Left ventricle myocardium inferior (tissue), 1 donor: ENCODE measurements at regions not wholly inside any gene's neighbourhood (a gene's known extent, or its start where the extent isn't known, plus 50 kb on each side); places are given as distances from the start of the nearest gene placed in this dataset.

Source experiments
- DNase-seq: peaks from one replicate; pipeline ENCODE4 v3.0.0-alpha.2; 2020
- H3K27ac ChIP-seq: fragments of 200-600 bp; replicated peaks from 2 replicates; pipeline ENCODE4 v1.8.0; 2021
- H3K27me3 ChIP-seq: fragments of 200-600 bp; 2 replicates; pipeline ENCODE4 v1.8.0; 2021; ENCODE audit warnings: low read depth
- H3K36me3 ChIP-seq: fragments of 200-600 bp; 2 replicates; pipeline ENCODE4 v1.8.0; 2021
- H3K4me1 ChIP-seq: fragments of 200-600 bp; 2 replicates; pipeline ENCODE4 v1.8.0; 2021
- H3K4me3 ChIP-seq: fragments of 200-600 bp; 2 replicates; pipeline ENCODE4 v1.8.0; 2021; ENCODE audit warnings: mild to moderate bottlenecking, moderate library complexity
- H3K9me3 ChIP-seq: fragments of 200-600 bp; replicated peaks from 2 replicates; pipeline ENCODE4 v1.8.0; 2021
- CTCF ChIP-seq: fragments of 200-600 bp; IDR thresholded peaks from 2 replicates; pipeline ENCODE4 v1.8.0; 2021; ENCODE audit warnings: antibody characterized with exemption, mild to moderate bottlenecking, borderline replicate concordance
- intact Hi-C: fragments of 100-400 bp; cut with micrococcal nuclease; formaldehyde crosslinking; loops from one replicate; pipeline ENCODE4 v1.11.0; 2022
- donor health status: DM: no; HTN: yes; CAD: no; lungs with severe emphysema.

DNA sequence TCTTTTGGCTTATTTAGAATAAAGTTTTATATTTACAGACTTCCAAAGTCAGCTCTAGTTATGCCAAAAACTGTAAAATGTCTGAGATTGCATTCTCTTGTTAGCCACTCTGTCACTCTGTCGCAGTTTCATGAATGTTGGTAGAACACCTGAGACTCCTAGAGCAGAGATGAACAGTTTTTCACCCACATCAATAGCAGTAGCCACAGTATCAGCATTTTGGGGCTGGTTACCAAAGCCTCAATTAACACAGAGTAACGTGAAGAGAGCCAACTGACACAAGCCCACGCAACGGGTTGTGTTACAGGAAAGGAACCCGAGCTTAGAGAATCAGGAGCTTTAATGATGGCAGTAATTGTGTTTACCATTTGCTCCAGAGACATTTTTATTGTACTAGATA is 443.0 kb upstream of the SLC39A10 start:
- intact Hi-C loops: no loop called here
- TF ChIP-seq CTCF: no peak
- H3K9me3 ChIP-seq: no peaks in the 10 kb centered on the region

GRCh38 chr2:195212586-195212985 is 444.4 kb upstream of the SLC39A10 start:
- H3K36me3 ChIP-seq: no peaks in the 10 kb centered on the region
- H3K4me3 ChIP-seq: no peak overlapping the region
- no peak for DNase-seq
- TF ChIP-seq CTCF: no peak
- no peaks in the 10 kb centered on the region for H3K27me3 ChIP-seq
- intact Hi-C loops: no loop called here
- H3K4me1 ChIP-seq: no peaks in the 10 kb centered on the region
- no peak overlapping the region for H3K27ac ChIP-seq
- peaks cover 4% of the 10 kb centered on the region for H3K9me3 ChIP-seq

More for the DNA sequence above, 443.0 kb upstream of the SLC39A10 start:
- Histone ChIP-seq H3K4me1 (no peaks in the 10 kb centered on the region), H3K27me3 (no peaks in the 10 kb centered on the region), H3K36me3 (no peaks in the 10 kb centered on the region), H3K4me3 (no peak overlapping the region), H3K27ac (no peak overlapping the region)
- DNase-seq: no peak

- H3K27me3 ChIP-seq: no peaks in the 10 kb centered on the region
- H3K27ac ChIP-seq: no peak overlapping the region
- no peak for TF ChIP-seq CTCF
- H3K4me1 ChIP-seq: no peaks in the 10 kb centered on the region
- H3K9me3 ChIP-seq: no peaks in the 10 kb centered on the region
- intact Hi-C loops: no loop called here
- H3K4me3 ChIP-seq: no peak overlapping the region
- no peaks in the 10 kb centered on the region for H3K36me3 ChIP-seq
- DNase-seq: no peak
Observed at GRCh38 chr2:195202163-195202845, 454.7 kb upstream of the SLC39A10 start.

- no peak overlapping the region for H3K27ac ChIP-seq
- H3K4me1 ChIP-seq: no peaks in the 10 kb centered on the region
- H3K27me3 ChIP-seq: no peaks in the 10 kb centered on the region
- intact Hi-C loops: no loop called here
- no peak overlapping the region for H3K4me3 ChIP-seq
- no peak for TF ChIP-seq CTCF
- DNase-seq: no peak
- H3K9me3 ChIP-seq: peaks cover 6% of the 10 kb centered on the region
- H3K36me3 ChIP-seq: no peaks in the 10 kb centered on the region
Observed at GRCh38 chr2:195199864-195200263, 457.2 kb upstream of the SLC39A10 start.

- H3K4me1 ChIP-seq: no peaks in the 10 kb centered on the region
- peaks cover 3% of the 10 kb centered on the region for H3K9me3 ChIP-seq
- H3K36me3 ChIP-seq: no peaks in the 10 kb centered on the region
- no peaks in the 10 kb centered on the region for H3K27me3 ChIP-seq
- intact Hi-C loops: no loop called here
- DNase-seq: no peak
- no peak overlapping the region for H3K27ac ChIP-seq
- TF ChIP-seq CTCF: no peak
- no peak overlapping the region for H3K4me3 ChIP-seq
Observed at GRCh38 chr2:195181059-195181705, 475.8 kb upstream of the SLC39A10 start.
